ENCODE measurements at regions not wholly inside any gene's neighbourhood (a gene's known extent, or its start where the extent isn't known, plus 50 kb on each side); places are given as distances from the start of the nearest gene placed in this dataset.
A peak's percentile ranks its signal among the peaks of the same experiment; 100 is the strongest.

DNA sequence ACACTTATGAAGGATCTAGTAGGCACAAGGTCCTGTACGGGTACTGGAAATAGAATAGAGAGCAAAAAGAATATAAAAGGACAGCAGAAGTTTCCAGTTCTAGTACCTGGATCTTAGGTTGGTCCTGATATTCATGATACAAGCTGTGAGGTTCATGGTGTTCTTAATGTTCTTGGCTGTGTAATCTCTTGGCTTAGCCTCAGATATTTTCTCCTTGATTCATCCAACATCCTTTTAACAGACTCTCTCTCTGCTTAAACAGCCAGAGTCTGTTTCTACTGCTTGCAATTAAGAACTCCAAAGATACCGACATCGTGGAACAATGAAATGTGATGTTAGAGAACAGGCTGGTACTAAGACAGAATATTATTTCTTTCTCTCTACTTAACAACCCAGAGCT, 49.9 kb downstream of the CNTN3 start:
- no peak for DNase-seq (ENCODE audit: low spot score)
- no peak for ATAC-seq

DNA sequence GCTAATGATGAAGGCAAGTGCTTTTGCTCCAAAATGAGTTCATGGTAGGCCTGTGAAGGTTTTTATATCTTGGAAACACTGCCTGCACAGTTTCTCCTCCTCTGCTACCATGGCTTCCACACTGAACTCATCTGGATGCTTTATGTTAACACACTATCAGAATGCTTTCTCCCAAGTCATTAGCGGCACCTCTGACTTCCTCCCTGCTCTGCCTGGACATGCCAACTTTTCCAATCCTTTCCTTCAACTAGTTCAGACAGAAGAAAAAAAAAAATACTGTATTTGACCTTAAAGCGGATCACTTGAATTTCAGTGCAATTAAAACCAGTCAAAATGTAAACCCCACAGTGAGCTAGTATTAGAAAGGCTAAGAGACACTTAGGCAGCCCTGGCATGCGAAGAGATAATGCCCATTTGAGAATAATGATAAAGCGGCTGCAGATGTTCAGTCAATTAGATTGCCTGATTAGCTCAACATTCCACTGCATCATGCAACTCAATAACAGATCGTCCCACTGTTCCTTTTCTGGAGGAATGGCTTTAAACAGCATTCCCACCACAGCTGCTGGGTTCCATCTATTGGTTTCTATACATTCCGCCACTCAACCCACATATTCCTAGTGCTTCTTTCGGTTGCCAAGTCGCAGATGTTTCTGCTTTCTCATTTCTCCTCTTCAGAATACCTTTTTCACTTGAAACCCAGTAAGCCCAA, 51.7 kb downstream of the CNTN3 start:
- ATAC-seq (no peak), DNase-seq (ENCODE audit: low spot score) (no peak)

DNA sequence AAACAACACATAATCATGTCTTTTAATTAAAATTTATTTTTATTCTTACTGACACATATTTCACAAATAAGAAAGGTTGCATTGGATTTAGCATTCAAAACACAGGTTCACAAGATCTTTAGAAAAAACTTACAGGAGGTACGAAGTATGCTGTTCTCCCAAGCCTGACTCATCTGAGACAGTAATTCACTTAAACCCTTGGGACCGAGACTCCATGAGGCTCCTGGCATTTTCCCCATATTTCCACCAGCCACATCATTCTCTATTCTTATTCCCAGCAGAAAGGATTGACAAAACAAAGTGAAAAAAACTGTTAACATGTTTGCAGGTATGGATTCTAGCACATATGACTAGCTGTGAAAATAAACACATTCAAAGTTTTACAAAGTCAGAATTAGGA, 52.6 kb downstream of the CNTN3 start:
- no peak for ATAC-seq

DNA sequence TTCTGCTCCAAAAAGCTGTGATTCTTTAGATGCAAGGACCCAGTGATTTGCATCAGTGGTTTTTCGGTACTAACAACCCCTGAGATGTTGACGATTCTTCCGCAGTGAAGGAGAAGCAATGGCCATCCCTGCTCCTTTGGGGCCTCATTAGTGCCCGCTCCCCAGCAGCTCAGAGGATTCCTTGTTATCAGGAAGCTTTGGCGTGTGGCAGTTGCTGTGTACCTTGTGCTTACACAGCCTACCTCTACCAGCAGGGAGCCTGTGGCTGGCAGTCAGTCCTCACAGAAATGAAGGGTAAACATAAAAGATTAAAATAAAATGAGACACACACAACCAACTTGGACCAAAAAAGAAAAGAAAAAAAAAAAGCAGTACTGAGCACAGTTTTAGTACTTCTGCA, 55.2 kb downstream of the CNTN3 start:
- ATAC-seq, result no peak
- no peak for DNase-seq (ENCODE audit: low spot score)

More for the DNA sequence above, 52.6 kb downstream of the CNTN3 start:
- DNase-seq (ENCODE audit: low spot score), result no peak

DNA sequence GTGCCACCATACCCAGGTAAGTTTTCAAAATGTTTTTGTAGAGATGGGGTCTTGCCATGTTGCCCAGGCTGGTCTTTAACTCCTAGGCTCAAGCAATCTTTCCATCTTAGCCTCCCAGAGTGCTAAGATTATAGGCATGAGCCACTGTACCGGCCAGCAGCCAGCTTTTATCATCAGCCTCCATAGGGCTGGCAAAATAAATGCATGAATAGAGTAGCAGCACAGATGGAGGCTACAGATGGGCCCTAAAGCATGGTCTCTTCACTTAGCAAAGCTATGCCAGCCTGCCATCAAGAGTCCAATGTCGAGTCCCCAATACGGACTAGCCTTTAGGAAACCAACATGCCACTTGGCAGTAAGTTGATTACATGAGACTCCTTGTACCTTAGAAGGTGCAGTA, 63.8 kb downstream of the CNTN3 start:
- DNase-seq (ENCODE audit: low spot score) (no peak), ATAC-seq (no peak)

DNA sequence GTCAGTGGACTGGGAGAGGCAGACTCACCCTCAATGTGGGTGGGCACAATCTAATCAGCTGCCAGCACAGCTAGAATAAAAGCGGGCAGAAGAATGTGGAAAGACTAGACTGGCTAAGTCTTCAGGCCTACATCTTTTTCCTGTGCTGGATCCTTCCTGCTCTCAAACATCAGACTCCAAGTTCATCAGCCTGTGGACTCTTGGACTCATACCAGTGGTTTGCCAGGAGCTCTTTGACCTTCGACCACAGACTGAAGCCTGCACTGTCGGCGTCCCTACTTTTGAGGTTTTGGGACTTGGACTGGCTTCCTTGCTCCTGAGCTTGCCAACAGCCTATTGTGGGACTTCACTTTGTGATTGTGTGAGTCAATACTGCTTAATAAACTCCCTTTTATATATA, 68.0 kb downstream of the CNTN3 start:
- DNase-seq (ENCODE audit: low spot score), result peak; percentile 84

DNA sequence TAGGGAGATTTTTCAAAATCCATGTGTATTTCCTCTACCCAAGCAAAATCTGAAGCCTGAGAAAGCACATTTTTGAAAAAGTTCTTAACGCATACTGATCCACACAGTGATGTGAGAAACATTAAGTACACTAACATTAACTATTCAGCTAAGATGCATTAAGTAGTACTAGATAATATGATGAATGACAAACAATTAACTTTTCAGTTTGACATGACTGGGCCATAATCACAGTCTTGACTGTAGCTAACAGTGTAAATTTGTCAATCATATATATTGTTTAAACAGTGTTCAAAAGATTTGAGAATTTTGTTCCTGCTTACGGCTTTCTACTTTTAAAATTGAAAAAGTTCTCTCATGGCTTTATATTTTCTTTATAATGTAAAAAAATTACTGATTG, 72.0 kb downstream of the CNTN3 start:
- DNase-seq (ENCODE audit: low spot score), result no peak
- no peak for ATAC-seq

More for the DNA sequence above, 68.0 kb downstream of the CNTN3 start:
- peak; percentile 99 for ATAC-seq

DNA sequence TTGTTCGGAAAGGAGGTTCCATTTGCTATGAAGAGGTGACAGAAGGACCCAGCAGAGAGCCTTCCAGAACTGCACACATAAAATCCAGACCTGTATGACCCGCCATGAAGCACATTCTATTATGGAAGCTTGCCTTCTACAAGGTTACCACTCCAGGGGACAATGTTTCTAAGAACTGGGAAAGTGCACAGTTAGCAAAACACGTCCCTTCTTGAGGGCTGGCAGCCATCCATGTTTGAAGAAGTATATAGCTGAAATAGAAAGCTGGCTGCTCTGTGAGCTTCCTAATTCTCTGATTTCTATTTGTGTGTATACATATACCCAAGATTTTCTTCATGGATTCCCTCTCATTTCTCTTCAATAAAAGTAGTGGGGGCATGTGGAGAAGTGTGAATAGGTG, 74.6 kb downstream of the CNTN3 start:
- no peak for ATAC-seq
- no peak for DNase-seq (ENCODE audit: low spot score)

DNA sequence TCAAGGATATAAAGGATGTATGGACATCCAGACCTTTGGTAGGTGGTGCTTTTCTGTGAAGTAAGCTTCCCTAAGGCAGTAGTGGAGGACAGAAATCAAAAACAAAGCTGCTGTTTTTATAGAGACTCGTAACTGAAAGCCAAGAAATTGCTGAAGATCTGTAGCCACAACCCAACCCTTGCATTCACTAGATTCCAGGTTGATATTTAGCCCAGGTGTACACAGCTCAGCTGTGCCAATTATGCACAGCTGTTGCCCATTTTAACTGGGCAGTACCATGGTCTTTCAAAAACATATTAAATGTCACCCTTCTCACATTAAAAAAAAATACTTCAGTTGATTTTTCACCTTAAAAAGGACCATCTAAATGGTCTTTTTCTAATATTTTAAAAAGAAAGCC, 75.8 kb downstream of the CNTN3 start:
- ATAC-seq, result peak; percentile 80
- no peak for DNase-seq (ENCODE audit: low spot score)

DNA sequence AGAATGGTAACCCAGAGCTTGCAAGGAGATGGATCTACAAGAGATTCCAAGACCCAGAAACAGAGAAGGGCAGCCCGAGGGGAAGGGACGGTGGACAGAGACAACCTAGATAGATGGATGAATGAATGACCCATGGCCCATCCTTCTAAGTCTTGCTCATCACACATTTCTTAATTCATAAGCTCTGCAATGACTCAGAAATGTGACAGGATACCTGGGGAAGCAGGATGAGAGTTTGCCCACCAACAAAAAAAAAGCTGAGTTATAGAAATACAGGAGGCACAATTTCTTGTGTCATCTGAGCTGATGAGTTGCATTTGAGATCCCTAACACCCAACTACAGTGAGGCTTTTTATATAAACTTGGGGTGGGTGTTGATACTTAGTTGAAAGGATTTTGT, 76.6 kb downstream of the CNTN3 start:
- no peak for ATAC-seq

DNA sequence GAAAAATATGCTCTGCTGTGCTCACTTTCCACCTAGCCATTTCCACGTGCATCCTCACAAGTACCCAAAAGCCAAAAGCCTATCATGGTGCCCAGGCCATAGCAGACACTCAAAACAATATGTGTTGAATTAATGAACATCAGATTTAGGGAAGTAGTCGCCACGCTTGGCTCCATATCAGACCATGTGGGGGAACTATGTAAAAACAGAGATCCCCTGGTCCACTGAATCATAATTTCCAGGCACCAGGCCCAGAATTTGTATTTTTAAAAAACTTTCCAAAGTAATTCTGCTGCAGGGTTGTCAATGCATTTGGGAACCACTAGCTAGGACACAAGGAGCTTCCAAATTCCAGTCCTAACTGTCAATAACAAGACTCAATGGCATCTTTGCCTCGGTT, 77.3 kb downstream of the CNTN3 start:
- ATAC-seq, result no peak
- no peak for DNase-seq (ENCODE audit: low spot score)

More for the DNA sequence above, 76.6 kb downstream of the CNTN3 start:
- DNase-seq (ENCODE audit: low spot score), result no peak

DNA sequence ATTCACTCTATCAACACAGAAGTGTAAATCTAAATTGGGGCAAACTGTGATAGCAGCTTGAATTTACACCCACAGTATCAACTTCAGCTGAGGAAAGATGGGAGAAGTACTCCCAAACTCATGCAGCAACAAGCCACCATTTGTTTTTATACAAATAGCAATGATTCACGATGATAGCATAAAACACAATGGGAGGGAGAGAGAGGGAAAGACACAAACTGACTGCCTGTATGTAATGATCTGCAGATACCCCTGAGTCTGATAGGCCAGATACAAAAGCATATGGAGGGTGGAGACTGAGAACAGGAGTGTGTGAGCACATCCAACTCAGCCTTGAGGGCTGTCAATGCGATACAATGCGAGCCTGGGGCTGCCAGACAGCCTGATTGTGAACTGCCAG, 79.2 kb downstream of the CNTN3 start:
- ATAC-seq (no peak), DNase-seq (ENCODE audit: low spot score) (no peak)

DNA sequence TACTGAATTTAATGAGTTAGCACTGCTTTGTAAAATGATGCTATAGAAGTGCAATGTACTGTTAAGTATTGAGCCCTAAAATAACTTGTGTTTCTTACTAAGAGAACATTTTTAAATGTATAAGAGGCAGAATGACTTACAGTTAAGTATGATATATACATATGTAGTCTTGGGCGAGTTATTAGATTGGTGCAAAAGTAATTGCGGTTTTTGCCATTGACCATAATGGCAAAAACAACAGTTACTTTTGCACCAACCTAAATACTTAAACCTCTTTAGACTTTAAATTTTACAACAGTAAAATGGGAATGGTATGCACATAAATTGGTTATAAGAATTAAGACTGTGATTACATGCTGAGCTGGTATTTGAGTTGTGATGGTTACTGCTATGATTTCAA, 79.8 kb downstream of the CNTN3 start:
- no peak for DNase-seq (ENCODE audit: low spot score)
- ATAC-seq, result no peak

DNA sequence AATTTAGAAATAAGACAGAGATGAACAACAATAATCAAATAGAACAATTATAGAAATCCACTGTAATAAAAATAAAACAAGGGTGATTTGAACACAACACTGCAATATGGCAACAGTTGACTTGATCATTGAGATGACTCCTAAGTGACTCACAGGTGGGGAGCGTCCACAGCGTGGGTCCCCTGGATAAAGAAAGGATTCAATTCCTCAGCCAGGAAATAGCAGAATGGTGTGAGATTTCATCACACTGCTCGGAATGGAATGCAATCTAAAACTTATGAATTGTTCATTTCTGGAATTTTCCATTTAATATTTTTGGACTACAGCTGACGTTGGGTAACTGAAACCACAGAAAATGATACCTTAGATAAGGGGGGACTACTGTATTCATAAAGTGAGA, 82.0 kb downstream of the CNTN3 start:
- DNase-seq (ENCODE audit: low spot score), result no peak
- ATAC-seq, result no peak

DNA sequence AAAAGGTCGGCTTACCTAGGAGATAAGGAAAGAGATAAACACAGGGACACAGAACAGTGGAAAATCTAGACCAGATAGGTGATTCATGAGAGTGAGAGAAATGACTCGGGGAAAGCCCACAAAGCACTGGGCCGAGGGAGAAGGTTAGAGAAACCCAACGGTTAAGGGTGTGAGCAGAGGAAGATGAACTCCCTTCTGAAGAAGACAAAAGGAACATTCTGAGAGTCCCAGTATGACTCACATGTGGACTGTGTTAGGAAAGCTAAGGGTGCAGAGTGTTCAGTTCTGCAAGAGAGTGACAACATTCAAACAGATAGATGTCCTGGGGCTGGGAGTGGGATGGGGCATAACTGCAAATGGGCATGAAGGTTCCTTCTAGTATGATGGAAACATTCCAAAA, 83.0 kb downstream of the CNTN3 start:
- DNase-seq (ENCODE audit: low spot score) (no peak), ATAC-seq (no peak)

DNA sequence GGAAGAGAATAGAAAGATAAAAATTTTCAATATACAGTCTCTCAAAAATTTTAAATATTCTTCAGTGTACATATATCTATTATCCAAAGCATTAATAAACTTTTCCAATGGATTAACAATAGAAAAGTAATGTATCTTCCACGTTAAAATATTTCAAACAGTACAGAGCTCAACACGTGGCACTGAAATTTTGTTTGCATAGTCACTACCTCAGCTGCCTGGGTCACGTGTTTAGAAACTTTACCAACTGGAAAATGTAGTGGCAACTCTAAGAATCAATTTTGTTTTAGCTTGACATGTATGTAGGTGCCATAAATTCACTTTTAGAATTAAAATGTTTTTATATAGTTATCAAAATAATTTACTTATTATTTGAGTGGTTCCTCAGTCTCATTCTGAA, 85.3 kb downstream of the CNTN3 start:
- no peak for DNase-seq (ENCODE audit: low spot score)

DNA sequence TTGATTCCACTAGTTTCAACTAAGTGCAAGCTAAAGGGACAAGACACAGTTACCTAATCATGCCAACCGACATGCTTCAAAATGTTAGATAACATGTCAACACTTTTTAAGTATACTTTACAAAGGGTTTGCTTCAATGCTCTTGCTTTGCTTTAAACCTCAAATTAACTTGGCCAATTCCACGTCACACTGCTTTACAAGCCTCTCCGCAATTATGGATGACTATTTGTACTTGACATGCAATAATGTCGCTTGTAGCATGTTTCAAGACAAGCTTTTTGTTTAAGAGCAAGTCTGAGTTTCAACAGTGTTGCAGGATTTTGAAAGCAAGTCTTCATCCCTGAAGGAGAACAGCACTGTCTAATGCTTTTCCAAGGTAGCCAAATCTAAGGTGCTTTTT, 86.9 kb downstream of the CNTN3 start:
- ATAC-seq, result no peak
- no peak for DNase-seq (ENCODE audit: low spot score)

More for the DNA sequence above, 85.3 kb downstream of the CNTN3 start:
- ATAC-seq, result peak; percentile 59

DNA sequence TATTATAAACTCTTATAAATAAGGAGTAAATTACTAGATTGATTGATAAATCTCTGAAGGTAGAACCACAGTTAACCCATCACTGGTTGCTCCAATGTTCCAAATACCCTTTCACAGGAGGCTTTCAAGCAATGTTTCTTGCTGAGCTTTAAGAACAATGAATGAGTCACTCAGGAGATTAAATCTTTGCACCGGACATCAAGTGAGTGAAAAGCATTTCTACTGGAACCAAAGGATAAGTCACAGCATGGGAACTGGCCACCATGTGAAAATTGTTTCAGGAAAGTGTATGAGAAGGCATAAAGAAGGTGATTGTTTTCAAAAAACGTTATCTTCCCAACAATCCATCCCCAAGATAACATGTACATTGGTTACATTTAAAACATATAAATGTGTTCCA, 90.6 kb downstream of the CNTN3 start:
- DNase-seq (ENCODE audit: low spot score) (no peak), ATAC-seq (no peak)

DNA sequence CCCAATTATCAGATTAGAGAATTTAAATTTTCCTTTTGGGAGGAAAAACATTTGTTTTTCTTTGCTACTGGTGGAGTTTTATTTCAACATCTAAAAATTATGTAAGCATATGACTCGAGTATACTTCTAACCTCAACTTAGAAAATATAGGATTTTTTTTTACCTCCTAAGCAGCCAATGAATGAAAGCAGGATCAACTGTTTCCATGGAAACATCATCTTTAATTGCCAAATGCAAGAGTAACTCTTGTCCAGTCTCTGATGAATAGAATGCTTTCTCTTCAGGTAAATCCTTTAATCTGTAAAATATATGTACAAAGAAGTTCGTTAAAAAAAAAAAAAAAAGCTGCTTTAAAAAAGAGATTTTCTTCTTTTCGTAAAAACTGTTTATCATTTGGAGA, 93.6 kb downstream of the CNTN3 start:
- no peak for DNase-seq (ENCODE audit: low spot score)
- ATAC-seq, result no peak

DNA sequence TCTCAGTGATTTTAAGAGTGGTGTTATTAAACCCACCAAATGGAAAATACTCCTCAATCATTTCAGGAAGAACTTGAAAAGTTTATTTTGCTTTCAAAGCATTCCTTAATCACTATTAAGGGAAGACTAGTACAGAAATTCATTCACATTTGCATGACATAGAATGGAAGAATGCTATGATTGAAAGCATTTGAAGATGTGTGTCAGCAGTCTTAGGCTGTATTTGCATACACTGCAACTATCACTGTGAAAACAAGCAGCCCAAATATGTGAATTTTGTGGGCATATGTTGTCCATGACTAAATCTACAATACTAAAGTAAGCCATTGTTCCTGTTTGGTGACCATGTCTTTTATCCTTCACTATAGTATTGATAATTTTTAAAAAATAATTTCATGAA, 95.8 kb downstream of the CNTN3 start:
- ATAC-seq (no peak), DNase-seq (ENCODE audit: low spot score) (no peak)

DNA sequence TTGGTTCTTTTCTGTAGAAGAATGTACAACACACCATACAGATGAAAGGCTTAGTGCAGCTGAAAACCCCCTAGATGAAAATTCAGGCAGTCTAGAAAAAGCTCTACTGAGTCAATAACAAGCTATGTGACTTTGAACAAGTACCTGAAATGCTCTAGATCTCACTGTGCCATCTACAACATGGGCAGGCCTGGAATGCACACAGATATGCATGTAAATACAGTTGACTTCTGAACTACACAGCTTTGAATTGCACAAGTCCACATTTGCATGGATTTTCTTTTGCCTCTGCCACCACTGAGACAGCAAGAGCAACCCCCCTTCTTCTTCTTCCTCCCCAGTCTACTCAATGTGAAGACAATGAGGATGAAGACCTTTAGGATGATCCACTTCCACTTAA, 98.4 kb downstream of the CNTN3 start:
- no peak for ATAC-seq
- no peak for DNase-seq (ENCODE audit: low spot score)

DNA sequence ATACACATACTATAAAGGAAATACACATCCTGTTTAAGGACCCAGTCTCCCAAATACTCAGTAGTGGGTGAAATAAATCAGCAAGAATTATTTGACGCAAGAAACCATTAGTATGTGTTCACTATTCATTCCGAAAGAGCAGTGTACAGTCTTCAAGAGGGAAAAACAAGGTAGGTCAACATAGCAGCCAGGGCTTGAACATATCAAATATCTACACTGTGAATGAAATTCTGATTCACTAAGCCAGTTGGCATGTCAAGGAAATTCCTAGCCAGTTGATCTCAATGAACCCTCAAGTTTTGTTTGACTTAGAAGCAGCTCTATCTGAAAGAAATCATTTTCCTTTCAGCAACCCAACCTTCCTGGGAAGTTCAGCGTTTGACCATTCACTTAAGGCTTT, 99.0 kb downstream of the CNTN3 start:
- ATAC-seq, result no peak
- no peak for DNase-seq (ENCODE audit: low spot score)

DNA sequence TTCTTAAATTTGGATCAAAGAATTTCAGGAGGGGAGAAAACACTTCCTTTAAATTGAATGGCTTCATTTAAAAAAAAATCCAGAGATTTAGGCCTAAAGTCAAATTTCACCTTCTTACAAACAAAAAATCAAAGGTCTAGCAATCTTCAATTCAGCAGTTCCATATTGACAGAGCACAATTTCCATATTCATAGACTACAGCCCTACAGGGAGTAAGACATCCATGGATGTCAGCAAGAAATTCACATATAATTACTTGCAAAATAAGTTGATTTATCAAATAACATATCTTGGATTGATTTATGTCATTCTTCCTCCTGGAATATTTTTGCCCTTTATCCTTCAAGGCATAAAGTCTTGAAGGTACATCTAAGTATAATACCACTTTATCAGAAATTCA, 103.4 kb downstream of the CNTN3 start:
- DNase-seq (ENCODE audit: low spot score) (no peak), ATAC-seq (no peak)

Data from left lobe of liver (tissue), 2 donors.